Testis (tissue), 2 donors: ENCODE measurements at regions not wholly inside any gene's neighbourhood (a gene's known extent, or its start where the extent isn't known, plus 50 kb on each side); places are given as distances from the start of the nearest gene placed in this dataset.

Source experiments
- POLR2A ChIP-seq: fragments of 450-650 bp; IDR thresholded peaks from one replicate; pipeline ENCODE4 v1.6.1; 2017; ENCODE audit warnings: antibody characterized with exemption, mild to moderate bottlenecking, moderate library complexity
- TF ChIP-seq, protein P1 (sequence below), 3 experiments: fragments of 450-650 bp in 2 of 3; fragments of 200-600 bp in 1 of 3; sonication (generic) in 1 of 3; IDR thresholded peaks; one replicate each; pipeline ENCODE4 v1.5.1; 2016 to 2019; ENCODE audit warnings: antibody characterized with exemption in 3 of 3, mild to moderate bottlenecking in 2 of 3, moderate library complexity in 1 of 3

DNA sequence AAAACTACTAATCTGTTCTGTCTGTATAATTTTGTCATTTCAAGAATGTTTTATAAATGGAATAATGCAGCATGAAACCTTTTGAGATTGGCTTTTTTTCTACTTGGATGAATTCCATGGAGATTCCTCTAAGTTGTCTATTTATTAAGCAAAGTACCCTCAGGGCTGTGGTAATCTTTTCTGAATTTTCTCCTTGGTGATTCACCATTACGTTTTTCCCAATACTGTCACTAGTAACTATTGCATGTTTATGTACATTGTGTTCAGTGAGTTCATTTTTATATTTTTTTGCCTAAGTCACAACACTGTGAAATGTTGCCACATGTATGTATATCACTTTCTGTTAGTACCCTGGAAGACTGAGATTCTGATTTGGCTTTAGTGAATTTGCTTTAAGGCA lies 177.0 kb upstream of the GRIN3A start:
- TF ChIP-seq, protein P1, sequence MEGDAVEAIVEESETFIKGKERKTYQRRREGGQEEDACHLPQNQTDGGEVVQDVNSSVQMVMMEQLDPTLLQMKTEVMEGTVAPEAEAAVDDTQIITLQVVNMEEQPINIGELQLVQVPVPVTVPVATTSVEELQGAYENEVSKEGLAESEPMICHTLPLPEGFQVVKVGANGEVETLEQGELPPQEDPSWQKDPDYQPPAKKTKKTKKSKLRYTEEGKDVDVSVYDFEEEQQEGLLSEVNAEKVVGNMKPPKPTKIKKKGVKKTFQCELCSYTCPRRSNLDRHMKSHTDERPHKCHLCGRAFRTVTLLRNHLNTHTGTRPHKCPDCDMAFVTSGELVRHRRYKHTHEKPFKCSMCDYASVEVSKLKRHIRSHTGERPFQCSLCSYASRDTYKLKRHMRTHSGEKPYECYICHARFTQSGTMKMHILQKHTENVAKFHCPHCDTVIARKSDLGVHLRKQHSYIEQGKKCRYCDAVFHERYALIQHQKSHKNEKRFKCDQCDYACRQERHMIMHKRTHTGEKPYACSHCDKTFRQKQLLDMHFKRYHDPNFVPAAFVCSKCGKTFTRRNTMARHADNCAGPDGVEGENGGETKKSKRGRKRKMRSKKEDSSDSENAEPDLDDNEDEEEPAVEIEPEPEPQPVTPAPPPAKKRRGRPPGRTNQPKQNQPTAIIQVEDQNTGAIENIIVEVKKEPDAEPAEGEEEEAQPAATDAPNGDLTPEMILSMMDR (IDR thresholded peaks at IDR 0.05), result no peak
- no peak for TF ChIP-seq POLR2A
